Endodermal cell (in vitro differentiated cells): ENCODE measurements at regions not wholly inside any gene's neighbourhood (a gene's known extent, or its start where the extent isn't known, plus 50 kb on each side); places are given as distances from the start of the nearest gene placed in this dataset.

Experiments used
- DNase-seq: peaks from one replicate; pipeline ENCODE4 v3.0.0-alpha.2; 2017
- H3K27ac ChIP-seq: 2 replicates; pipeline ENCODE4 v1.5.1; 2013; ENCODE audit warnings: mild to moderate bottlenecking, low read depth, low read length, moderate library complexity
- H3K27me3 ChIP-seq: 2 replicates; pipeline ENCODE4 v1.6.1; 2013; ENCODE audit warnings: mild to moderate bottlenecking, low read length, moderate library complexity; ENCODE audit not compliant: insufficient read depth, control insufficient read depth, poor library complexity, severe bottlenecking
- H3K36me3 ChIP-seq: 2 replicates; pipeline ENCODE4 v1.7.0; 2013; ENCODE audit warnings: mild to moderate bottlenecking, low read length, moderate library complexity; ENCODE audit not compliant: control insufficient read depth, insufficient read depth
- H3K4me1 ChIP-seq: one replicate; pipeline ENCODE4 v1.7.0; 2013; ENCODE audit warnings: low read length; ENCODE audit not compliant: control insufficient read depth, insufficient read depth
- H3K4me3 ChIP-seq: 2 replicates; pipeline ENCODE4 v1.5.1; 2013; ENCODE audit warnings: mild to moderate bottlenecking, low read length, moderate library complexity
- H3K9ac ChIP-seq: 2 replicates; pipeline ENCODE4 v1.6.1; 2013; ENCODE audit warnings: mild to moderate bottlenecking, low read length, moderate library complexity; ENCODE audit not compliant: poor library complexity, severe bottlenecking; ENCODE audit errors: extremely low read depth
- H3K9me3 ChIP-seq: 2 replicates; pipeline ENCODE4 v1.6.1; 2013; ENCODE audit warnings: mild to moderate bottlenecking, low read length, moderate library complexity; ENCODE audit not compliant: control insufficient read depth
- H3K27ac Mint-ChIP-seq: 2 replicates; pipeline ENCODE4 v1.8.0; 2020; ENCODE audit warnings: mixed read lengths
- H3K27me3 Mint-ChIP-seq: 2 replicates; pipeline ENCODE4 v1.8.0; 2021; ENCODE audit warnings: mild to moderate bottlenecking, mixed read lengths; ENCODE audit not compliant: insufficient read depth
- H3K36me3 Mint-ChIP-seq: 2 replicates; pipeline ENCODE4 v1.8.0; 2020; ENCODE audit warnings: low read depth, mixed read lengths
- H3K4me1 Mint-ChIP-seq: 2 replicates; pipeline ENCODE4 v1.8.0; 2020; ENCODE audit warnings: mixed read lengths
- H3K4me3 Mint-ChIP-seq: 2 replicates; pipeline ENCODE4 v1.8.0; 2020; ENCODE audit warnings: mild to moderate bottlenecking, moderate library complexity, mixed read lengths
- H3K9me3 Mint-ChIP-seq: 2 replicates; pipeline ENCODE4 v1.8.0; 2020; ENCODE audit warnings: mild to moderate bottlenecking, mixed read lengths
- CTCF ChIP-seq: fragments of 200-600 bp; sonication (generic); conservative IDR thresholded peaks from 2 replicates; pipeline ENCODE4 v1.5.0; 2021; ENCODE audit warnings: antibody characterized with exemption, mild to moderate bottlenecking
- WGBS, 2 experiments: methylation state at CpG; one replicate each; pipeline versions ENCODE4 v1.1.5 to v1.1.7; 2013; ENCODE audit warnings: missing lambda C conversion rate in 2 of 2, mixed read lengths in 1 of 2; ENCODE audit not compliant: insufficient coverage in 1 of 2, insufficient read length in 1 of 2; 5-methylcytosine and 5-hydroxymethylcytosine counted together

- H3K4me1 ChIP-seq = no peaks in the 10 kb centered on the region
- Mint-ChIP-seq H3K27me3 (peaks cover 2% of the 10 kb centered on the region), H3K27ac (no peak overlapping the region), H3K4me1 (peaks cover 21% of the 10 kb centered on the region), H3K9me3 (peaks cover 2% of the 10 kb centered on the region), H3K4me3 (no peak overlapping the region), H3K36me3 (no peaks in the 10 kb centered on the region)
- no peaks in the 10 kb centered on the region for H3K36me3 ChIP-seq
- H3K4me3 ChIP-seq = no peak overlapping the region
- TF ChIP-seq CTCF = no peak
- H3K9ac ChIP-seq = no peak overlapping the region
- no peaks in the 10 kb centered on the region for H3K9me3 ChIP-seq
- DNase-seq = no peak
- H3K27ac ChIP-seq = no peak overlapping the region
- H3K27me3 ChIP-seq = no peaks in the 10 kb centered on the region
- WGBS, 2 experiments = 80% methylated on average over 1 of the region's 2 CpGs; no CpG with 5 or more reads in 1 of the 2 experiments
Measured at GRCh38 chr10:85149766-85150165, 821.4 kb downstream of the CCSER2 start.

- Mint-ChIP-seq H3K27ac (no peak overlapping the region), H3K4me1 (peaks cover 21% of the 10 kb centered on the region), H3K9me3 (no peaks in the 10 kb centered on the region), H3K4me3 (no peak overlapping the region), H3K27me3 (peaks cover 2% of the 10 kb centered on the region), H3K36me3 (no peaks in the 10 kb centered on the region)
- WGBS, 2 experiments = 60 to 66% methylated on average over 3 of the region's 3 CpGs
- no peak for DNase-seq
- H3K36me3 ChIP-seq = no peaks in the 10 kb centered on the region
- no peaks in the 10 kb centered on the region for H3K27me3 ChIP-seq
- H3K9ac ChIP-seq = no peak overlapping the region
- H3K27ac ChIP-seq = no peak overlapping the region
- H3K4me3 ChIP-seq = no peak overlapping the region
- H3K4me1 ChIP-seq = no peaks in the 10 kb centered on the region
- no peak for TF ChIP-seq CTCF
- H3K9me3 ChIP-seq = no peaks in the 10 kb centered on the region
Measured at GRCh38 chr10:85151506-85151905, 823.1 kb downstream of the CCSER2 start.

GRCh38 chr10:85152496-85152895 is 824.1 kb downstream of the CCSER2 start:
- Mint-ChIP-seq H3K4me3 (no peak overlapping the region), H3K9me3 (no peaks in the 10 kb centered on the region), H3K27me3 (peaks cover 2% of the 10 kb centered on the region), H3K36me3 (no peaks in the 10 kb centered on the region), H3K27ac (no peak overlapping the region), H3K4me1 (peaks cover 21% of the 10 kb centered on the region)
- no peak for DNase-seq
- TF ChIP-seq CTCF = no peak
- 19 to 27% methylated on average over 3 of the region's 3 CpGs for WGBS, 2 experiments
- H3K36me3 ChIP-seq = no peaks in the 10 kb centered on the region
- no peak overlapping the region for H3K4me3 ChIP-seq
- no peak overlapping the region for H3K9ac ChIP-seq
- no peaks in the 10 kb centered on the region for H3K9me3 ChIP-seq
- H3K27me3 ChIP-seq = no peaks in the 10 kb centered on the region
- no peaks in the 10 kb centered on the region for H3K4me1 ChIP-seq
- peak overlapping the region; percentile 18 for H3K27ac ChIP-seq
